ENCODE measurements at regions not wholly inside any gene's neighbourhood (a gene's known extent, or its start where the extent isn't known, plus 50 kb on each side); places are given as distances from the start of the nearest gene placed in this dataset.
"Not testable (repeated sequence)": the region's sequence is repeated elsewhere in the genome, so short reads cannot be mapped to it uniquely, and the experiment has no call there.

- no peaks in the 10 kb centered on the region for H3K9me3 Mint-ChIP-seq
- ATAC-seq (no peak), DNase-seq (ENCODE audit: low spot score in 2 of 2) (no peak)
- peak overlapping the region; percentile 84 to 89 for H3K27ac Mint-ChIP-seq
- peaks cover 4 to 11% of the 10 kb centered on the region in 2 donors for H3K36me3 Mint-ChIP-seq
Measured at GRCh38 chrX:131831185-131831520, 191.9 kb upstream of the STK26 start.

GRCh38 chrX:131836161-131836560 is 186.9 kb upstream of the STK26 start:
- DNase-seq (ENCODE audit: low spot score in 2 of 2) (no peak), ATAC-seq (no peak)
- no peaks in the 10 kb centered on the region for H3K9me3 Mint-ChIP-seq
- H3K27ac Mint-ChIP-seq: no peak overlapping the region
- peaks cover 0 to 2% of the 10 kb centered on the region in 2 donors for H3K36me3 Mint-ChIP-seq

GRCh38 chrX:131837325-131837724 is 185.8 kb upstream of the STK26 start:
- H3K27ac Mint-ChIP-seq: no peak overlapping the region
- peak in 1 of 2 donors; percentile 63 for ATAC-seq
- no peaks in the 10 kb centered on the region for H3K9me3 Mint-ChIP-seq

GRCh38 chrX:131840799-131841495 is 182.2 kb upstream of the STK26 start:
- H3K36me3 Mint-ChIP-seq: no peaks in the 10 kb centered on the region
- DNase-seq (ENCODE audit: low spot score in 2 of 2) (no peak), ATAC-seq (peak in 1 of 2 donors; percentile 18)
- no peak overlapping the region for H3K27ac Mint-ChIP-seq
- no peaks in the 10 kb centered on the region for H3K9me3 Mint-ChIP-seq

More at GRCh38 chrX:131837325-131837724, 185.8 kb upstream of the STK26 start:
- H3K36me3 Mint-ChIP-seq: no peaks in the 10 kb centered on the region
- no peak for DNase-seq (ENCODE audit: low spot score in 2 of 2)

- Mint-ChIP-seq H3K9me3 (no peaks in the 10 kb centered on the region), H3K27ac (no peak overlapping the region), H3K36me3 (no peaks in the 10 kb centered on the region)
- ATAC-seq (peak; percentile 75 to 81), DNase-seq (ENCODE audit: low spot score in 2 of 2) (peak; percentile 17 to 55)
Measured at GRCh38 chrX:131841496-131842437, 181.3 kb upstream of the STK26 start.

- H3K36me3 Mint-ChIP-seq: no peaks in the 10 kb centered on the region
- H3K9me3 Mint-ChIP-seq: no peaks in the 10 kb centered on the region
- DNase-seq (ENCODE audit: low spot score in 2 of 2) (no peak), ATAC-seq (no peak)
- H3K27ac Mint-ChIP-seq: no peak overlapping the region
Measured at GRCh38 chrX:131843987-131844386, 179.1 kb upstream of the STK26 start.

GRCh38 chrX:131845201-131845600 is 177.9 kb upstream of the STK26 start:
- ATAC-seq: no peak
- DNase-seq (ENCODE audit: low spot score in 2 of 2): no peak
- H3K9me3 Mint-ChIP-seq: no peaks in the 10 kb centered on the region
- no peak overlapping the region for H3K27ac Mint-ChIP-seq
- H3K36me3 Mint-ChIP-seq: no peaks in the 10 kb centered on the region

- Mint-ChIP-seq H3K36me3 (no peaks in the 10 kb centered on the region), H3K9me3 (no peaks in the 10 kb centered on the region), H3K27ac (no peak overlapping the region)
- DNase-seq (ENCODE audit: low spot score in 2 of 2) (no peak), ATAC-seq (no peak)
Measured at GRCh38 chrX:131845771-131846170, 177.3 kb upstream of the STK26 start.

- not testable (repeated sequence) for ATAC-seq; DNase-seq (ENCODE audit: low spot score in 2 of 2); H3K27ac Mint-ChIP-seq; H3K9me3 Mint-ChIP-seq; H3K36me3 Mint-ChIP-seq
Measured at GRCh38 chrX:131850964-131851363, 172.1 kb upstream of the STK26 start.

GRCh38 chrX:131853440-131853839 is 169.7 kb upstream of the STK26 start:
- Mint-ChIP-seq H3K9me3 (no peaks in the 10 kb centered on the region), H3K36me3 (no peaks in the 10 kb centered on the region), H3K27ac (no peak overlapping the region)
- no peak for DNase-seq (ENCODE audit: low spot score in 2 of 2)
- no peak for ATAC-seq

- H3K9me3 Mint-ChIP-seq: no peaks in the 10 kb centered on the region
- H3K36me3 Mint-ChIP-seq: no peaks in the 10 kb centered on the region
- DNase-seq (ENCODE audit: low spot score in 2 of 2) (no peak), ATAC-seq (no peak)
- no peak overlapping the region for H3K27ac Mint-ChIP-seq
Measured at GRCh38 chrX:131854581-131854980, 168.5 kb upstream of the STK26 start.

GRCh38 chrX:131861088-131861787 is 161.9 kb upstream of the STK26 start:
- no peak overlapping the region for H3K27ac Mint-ChIP-seq
- ATAC-seq (no peak), DNase-seq (ENCODE audit: low spot score in 2 of 2) (no peak)
- H3K36me3 Mint-ChIP-seq: no peaks in the 10 kb centered on the region
- H3K9me3 Mint-ChIP-seq: peaks cover 0 to 5% of the 10 kb centered on the region in 2 donors

GRCh38 chrX:131862321-131862720 is 160.8 kb upstream of the STK26 start:
- ATAC-seq (no peak), DNase-seq (ENCODE audit: low spot score in 2 of 2) (no peak)
- Mint-ChIP-seq H3K9me3 (peaks cover 0 to 5% of the 10 kb centered on the region in 2 donors), H3K36me3 (no peaks in the 10 kb centered on the region), H3K27ac (no peak overlapping the region)

- DNase-seq (ENCODE audit: low spot score in 2 of 2) (no peak), ATAC-seq (no peak)
- no peaks in the 10 kb centered on the region for H3K36me3 Mint-ChIP-seq
- H3K9me3 Mint-ChIP-seq: no peaks in the 10 kb centered on the region
- H3K27ac Mint-ChIP-seq: no peak overlapping the region
Measured at GRCh38 chrX:131869182-131869581, 153.9 kb upstream of the STK26 start.

- no peak for ATAC-seq
- Mint-ChIP-seq H3K9me3 (no peaks in the 10 kb centered on the region), H3K27ac (no peak overlapping the region), H3K36me3 (no peaks in the 10 kb centered on the region)
- no peak for DNase-seq (ENCODE audit: low spot score in 2 of 2)
Measured at GRCh38 chrX:131874300-131874699, 148.8 kb upstream of the STK26 start.

GRCh38 chrX:131875827-131876226 is 147.3 kb upstream of the STK26 start:
- not testable (repeated sequence) for H3K36me3 Mint-ChIP-seq; H3K9me3 Mint-ChIP-seq; H3K27ac Mint-ChIP-seq; DNase-seq (ENCODE audit: low spot score in 2 of 2); ATAC-seq

GRCh38 chrX:131881194-131881593 is 141.9 kb upstream of the STK26 start:
- Mint-ChIP-seq H3K27ac (no peak overlapping the region), H3K9me3 (no peaks in the 10 kb centered on the region), H3K36me3 (no peaks in the 10 kb centered on the region)
- no peak for ATAC-seq
- no peak for DNase-seq (ENCODE audit: low spot score in 2 of 2)
